ENCODE measurements at regions not wholly inside any gene's neighbourhood (a gene's known extent, or its start where the extent isn't known, plus 50 kb on each side); places are given as distances from the start of the nearest gene placed in this dataset.

- TF ChIP-seq CTCF (IDR thresholded peaks at IDR 0.05) = no peak
- no peak for TF ChIP-seq POLR2AphosphoS5 (IDR thresholded peaks at IDR 0.05)
- no peak for TF ChIP-seq POLR2A (IDR thresholded peaks at IDR 0.05)
- TF ChIP-seq EP300 (IDR thresholded peaks at IDR 0.05; ENCODE audit: low read depth) = no peak
Observed at GRCh38 chr2:49335546-49335945, 181.2 kb upstream of the FSHR start.

All from transverse colon (tissue), 4 donors.